CD14-positive monocyte (primary cell): ENCODE measurements at regions not wholly inside any gene's neighbourhood (a gene's known extent, or its start where the extent isn't known, plus 50 kb on each side); places are given as distances from the start of the nearest gene placed in this dataset.

ENCODE experiments used
- DNase-seq, 3 donors: peaks; one replicate each; pipeline ENCODE4 v3.0.0-alpha.2; 2011 to 2022
- H2AFZ ChIP-seq: 2 replicates; pipeline ENCODE4 v1.6.0; 2012; ENCODE audit warnings: mild to moderate bottlenecking, low read depth, low read length, inconsistent platforms; ENCODE audit not compliant: insufficient read depth, poor library complexity, severe bottlenecking
- H3K27ac ChIP-seq, 2 donors: 1 replicate in 1 of 2; 2 replicates in 1 of 2; pipeline ENCODE4 v1.5.1; 2012 to 2013; ENCODE audit warnings: low read length in 2 of 2, control low read depth in 1 of 2, inconsistent platforms in 1 of 2, low read depth in 1 of 2, mild to moderate bottlenecking in 1 of 2
- H3K27me3 ChIP-seq, 2 donors: one replicate each; pipeline versions ENCODE4 v1.6.0 to v1.6.1; 2011 to 2013; ENCODE audit warnings: low read length in 2 of 2; ENCODE audit not compliant: control insufficient read depth in 2 of 2, insufficient read depth in 2 of 2
- H3K36me3 ChIP-seq, 2 donors: replicated peaks in 1 of 2; 1 replicate in 1 of 2; 2 replicates in 1 of 2; pipeline versions ENCODE4 v1.5.1 to v1.6.1; 2012 to 2013; ENCODE audit warnings: low read length in 2 of 2, control low read depth in 1 of 2, inconsistent platforms in 1 of 2, mild to moderate bottlenecking in 1 of 2; ENCODE audit not compliant: insufficient read depth in 2 of 2, control insufficient read depth in 1 of 2
- H3K4me1 ChIP-seq, 2 donors: 1 replicate in 1 of 2; 2 replicates in 1 of 2; pipeline versions ENCODE4 v1.5.1 to v1.6.1; 2012 to 2013; ENCODE audit warnings: low read length in 2 of 2, control low read depth in 1 of 2, inconsistent platforms in 1 of 2, mild to moderate bottlenecking in 1 of 2, moderate library complexity in 1 of 2; ENCODE audit not compliant: insufficient read depth in 2 of 2, control insufficient read depth in 1 of 2
- H3K4me2 ChIP-seq: replicated peaks from 2 replicates; pipeline ENCODE3; 2012; ENCODE audit warnings: low read length, moderate library complexity, mild to moderate bottlenecking; ENCODE audit not compliant: poor library complexity, severe bottlenecking; ENCODE audit errors: extremely low read depth
- H3K4me3 ChIP-seq, 3 experiments: fragments of 200-600 bp in 1 of 3; sonication (generic) in 1 of 3; replicated peaks in 1 of 3; 1 replicate in 2 of 3; 2 replicates in 1 of 3; pipeline ENCODE4 v1.5.1; 2011 to 2013; ENCODE audit warnings: low read length in 3 of 3, mild to moderate bottlenecking in 3 of 3, control low read depth in 2 of 3, low read depth in 2 of 3, inconsistent platforms in 1 of 3, moderate library complexity in 1 of 3
- H3K79me2 ChIP-seq: 2 replicates; pipeline ENCODE4 v1.6.0; 2012; ENCODE audit warnings: mild to moderate bottlenecking, control low read depth, inconsistent platforms, low read length, moderate library complexity; ENCODE audit not compliant: insufficient read depth
- H3K9ac ChIP-seq: 2 replicates; pipeline ENCODE4 v1.6.0; 2017; ENCODE audit warnings: low read length, mild to moderate bottlenecking; ENCODE audit not compliant: insufficient read depth, poor library complexity, severe bottlenecking
- H3K9me3 ChIP-seq, 2 donors: replicated peaks in 1 of 2; 1 replicate in 1 of 2; 2 replicates in 1 of 2; pipeline versions ENCODE4 v1.5.1 to v1.6.1; 2012 to 2013; ENCODE audit warnings: low read length in 2 of 2, control low read depth in 1 of 2; ENCODE audit not compliant: control insufficient read depth in 1 of 2, insufficient read depth in 1 of 2
- H4K20me1 ChIP-seq: 2 replicates; pipeline ENCODE4 v1.6.0; 2012; ENCODE audit warnings: mild to moderate bottlenecking, low read length, control low read depth, moderate library complexity; ENCODE audit not compliant: insufficient read depth
- H3K27ac Mint-ChIP-seq, 7 donors: one replicate each; pipeline ENCODE4 v1.8.0; 2020; ENCODE audit warnings: mild to moderate bottlenecking in 7 of 7, mixed read lengths in 7 of 7, moderate library complexity in 6 of 7, inconsistent platforms in 2 of 7
- H3K27me3 Mint-ChIP-seq, 3 donors: one replicate each; pipeline ENCODE4 v1.8.0; 2021 to 2022; ENCODE audit warnings: low read depth in 3 of 3, mild to moderate bottlenecking in 3 of 3, mixed read lengths in 3 of 3, moderate library complexity in 3 of 3, inconsistent platforms in 1 of 3
- H3K36me3 Mint-ChIP-seq, 2 donors: one replicate each; pipeline ENCODE4 v1.8.0; 2020; ENCODE audit warnings: mixed read lengths in 2 of 2, inconsistent platforms in 1 of 2, mild to moderate bottlenecking in 1 of 2
- H3K4me1 Mint-ChIP-seq: one replicate; pipeline ENCODE4 v1.8.0; 2020; ENCODE audit warnings: mild to moderate bottlenecking, mixed read lengths
- H3K4me3 Mint-ChIP-seq, 2 donors: one replicate each; pipeline ENCODE4 v1.8.0; 2020; ENCODE audit warnings: mild to moderate bottlenecking in 2 of 2, mixed read lengths in 2 of 2, moderate library complexity in 1 of 2
- H3K9me3 Mint-ChIP-seq, 7 donors: one replicate each; pipeline ENCODE4 v1.8.0; 2020 to 2022; ENCODE audit warnings: mixed read lengths in 7 of 7, mild to moderate bottlenecking in 6 of 7, moderate library complexity in 6 of 7, inconsistent platforms in 2 of 7
- WGBS: methylation state at CpG from one replicate; pipeline ENCODE4 v1.1.5; 2013; ENCODE audit warnings: missing lambda C conversion rate; ENCODE audit not compliant: insufficient coverage; 5-methylcytosine and 5-hydroxymethylcytosine counted together
- intact Hi-C, 2 donors: fragments of 100-400 bp; cut with micrococcal nuclease; formaldehyde crosslinking; loops; one replicate each; pipeline versions ENCODE4 v1.15.0 to v1.15.1; 2023
- TF ChIP-seq, protein P1 (sequence below): fragments of 200-600 bp; IDR thresholded peaks from one replicate; pipeline ENCODE4 v1.8.0; 2022; ENCODE audit warnings: antibody characterized with exemption, mild to moderate bottlenecking

DNA sequence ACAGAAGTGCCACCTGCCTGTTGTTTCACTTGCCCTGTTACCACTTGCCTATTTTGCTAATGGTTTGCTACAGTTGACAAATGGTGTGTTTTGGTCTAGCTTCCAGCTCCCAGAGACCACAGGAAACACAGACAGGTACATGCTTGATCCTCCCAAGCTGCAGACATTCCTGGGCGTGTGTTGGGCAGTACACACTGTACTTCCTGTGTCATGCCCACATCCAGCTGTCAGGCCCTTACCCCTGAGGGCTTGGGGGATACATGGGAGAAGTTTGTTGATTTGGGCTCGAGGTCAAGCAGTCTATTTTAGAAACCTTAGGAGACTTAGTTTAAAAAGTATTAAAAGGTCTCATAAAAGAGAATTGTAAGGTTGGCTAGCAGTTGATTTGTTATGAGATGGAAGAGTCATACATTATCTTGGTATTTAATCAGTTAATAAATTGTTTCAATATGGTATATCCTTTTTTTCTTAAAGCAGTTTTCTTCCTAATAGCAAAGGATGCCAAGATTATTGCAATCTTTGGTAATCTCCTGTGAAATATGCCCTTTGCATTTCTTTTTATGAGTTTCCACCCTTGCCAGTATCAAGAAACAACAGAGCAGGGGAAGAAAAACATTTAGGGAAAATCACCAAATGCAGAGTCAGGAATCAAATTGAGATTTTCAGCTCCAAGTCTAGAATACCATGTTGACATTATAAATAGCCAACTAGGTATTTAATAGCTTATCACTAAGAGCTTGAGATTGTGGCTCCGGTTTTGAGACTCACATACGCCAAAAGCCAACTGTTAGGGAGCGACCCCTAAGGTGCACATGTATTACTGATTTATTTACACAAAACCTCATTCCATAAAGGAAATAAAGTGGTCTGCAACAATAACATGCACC, 52.3 kb upstream of the CD180 start:
- H3K4me1 Mint-ChIP-seq, result peaks cover 3% of the 10 kb centered on the region
- H3K9me3 ChIP-seq, result peaks cover 0 to 10% of the 10 kb centered on the region in 2 donors
- no peaks in the 10 kb centered on the region for H3K36me3 ChIP-seq
- no peaks in the 10 kb centered on the region for H3K36me3 Mint-ChIP-seq
- no peak overlapping the region for H3K4me3 ChIP-seq
- TF ChIP-seq, protein P1, sequence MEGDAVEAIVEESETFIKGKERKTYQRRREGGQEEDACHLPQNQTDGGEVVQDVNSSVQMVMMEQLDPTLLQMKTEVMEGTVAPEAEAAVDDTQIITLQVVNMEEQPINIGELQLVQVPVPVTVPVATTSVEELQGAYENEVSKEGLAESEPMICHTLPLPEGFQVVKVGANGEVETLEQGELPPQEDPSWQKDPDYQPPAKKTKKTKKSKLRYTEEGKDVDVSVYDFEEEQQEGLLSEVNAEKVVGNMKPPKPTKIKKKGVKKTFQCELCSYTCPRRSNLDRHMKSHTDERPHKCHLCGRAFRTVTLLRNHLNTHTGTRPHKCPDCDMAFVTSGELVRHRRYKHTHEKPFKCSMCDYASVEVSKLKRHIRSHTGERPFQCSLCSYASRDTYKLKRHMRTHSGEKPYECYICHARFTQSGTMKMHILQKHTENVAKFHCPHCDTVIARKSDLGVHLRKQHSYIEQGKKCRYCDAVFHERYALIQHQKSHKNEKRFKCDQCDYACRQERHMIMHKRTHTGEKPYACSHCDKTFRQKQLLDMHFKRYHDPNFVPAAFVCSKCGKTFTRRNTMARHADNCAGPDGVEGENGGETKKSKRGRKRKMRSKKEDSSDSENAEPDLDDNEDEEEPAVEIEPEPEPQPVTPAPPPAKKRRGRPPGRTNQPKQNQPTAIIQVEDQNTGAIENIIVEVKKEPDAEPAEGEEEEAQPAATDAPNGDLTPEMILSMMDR, result no peak
- no peak for DNase-seq
- no peak overlapping the region for H3K4me3 Mint-ChIP-seq
- no peaks in the 10 kb centered on the region for H3K27me3 ChIP-seq
- intact Hi-C loops, result loop anchor here (5.0 to 10.0 kb wide), 3 partner anchors 1003 to 1023 kb away; no protein-coding TSS in a partner anchor
- H2AFZ ChIP-seq, result no peak overlapping the region
- peaks cover 0 to 1% (median 0%) of the 10 kb centered on the region in 3 donors for H3K27me3 Mint-ChIP-seq
- peaks cover 0 to 5% of the 10 kb centered on the region in 2 donors for H3K4me1 ChIP-seq
- H4K20me1 ChIP-seq, result no peaks in the 10 kb centered on the region
- no peak overlapping the region for H3K9ac ChIP-seq
- WGBS, result 60% methylated on average over 1 of the region's 5 CpGs
- H3K79me2 ChIP-seq, result no peaks in the 10 kb centered on the region
- no peak overlapping the region for H3K27ac Mint-ChIP-seq
- H3K27ac ChIP-seq, result no peak overlapping the region
- peaks cover 4 to 11% (median 5%) of the 10 kb centered on the region in 7 donors for H3K9me3 Mint-ChIP-seq
- H3K4me2 ChIP-seq, result no peak overlapping the region

- TF ChIP-seq, protein P1, result no peak
- DNase-seq, result no peak
- Histone ChIP-seq H3K36me3 (no peaks in the 10 kb centered on the region), H3K27me3 (no peaks in the 10 kb centered on the region), H4K20me1 (no peaks in the 10 kb centered on the region), H3K4me1 (peaks cover 3 to 8% of the 10 kb centered on the region in 2 donors), H3K9ac (no peak overlapping the region), H3K4me3 (no peak overlapping the region), H2AFZ (no peak overlapping the region), H3K9me3 (no peaks in the 10 kb centered on the region), H3K27ac (no peak overlapping the region), H3K4me2 (no peak overlapping the region), H3K79me2 (no peaks in the 10 kb centered on the region)
- Mint-ChIP-seq H3K4me1 (peaks cover 7% of the 10 kb centered on the region), H3K9me3 (no peaks in the 10 kb centered on the region), H3K27me3 (peaks cover 0 to 2% (median 1%) of the 10 kb centered on the region in 3 donors), H3K4me3 (no peak overlapping the region), H3K36me3 (no peaks in the 10 kb centered on the region), H3K27ac (no peak overlapping the region)
- 83% methylated on average over 1 of the region's 5 CpGs for WGBS
- intact Hi-C loops, result loop anchor here (5.0 to 10.0 kb wide), 3 partner anchors 1006 to 1026 kb away; no protein-coding TSS in a partner anchor
Measured at GRCh38 chr5:67246546-67247268, 50.1 kb upstream of the CD180 start.
